GM23338 (cell line): ENCODE measurements at regions not wholly inside any gene's neighbourhood (a gene's known extent, or its start where the extent isn't known, plus 50 kb on each side); places are given as distances from the start of the nearest gene placed in this dataset.

ENCODE experiments used
- CREB1 ChIP-seq: fragments of 250-450 bp; sonication (Bioruptor Pico); IDR thresholded peaks from 2 replicates; pipeline ENCODE4 v1.5.0; 2020; ENCODE audit warnings: low read depth, mild to moderate bottlenecking, moderate library complexity
- TF ChIP-seq, protein P1 (sequence below), 2 experiments: fragments of 200-600 bp in 1 of 2; sonication (generic) in 1 of 2; conservative IDR thresholded peaks; 2 replicates each; pipeline versions ENCODE4 v1.5.1 to v1.6.1; 2016 to 2017; ENCODE audit warnings: antibody characterized with exemption in 2 of 2, low read depth in 2 of 2, mild to moderate bottlenecking in 2 of 2, moderate library complexity in 1 of 2

DNA sequence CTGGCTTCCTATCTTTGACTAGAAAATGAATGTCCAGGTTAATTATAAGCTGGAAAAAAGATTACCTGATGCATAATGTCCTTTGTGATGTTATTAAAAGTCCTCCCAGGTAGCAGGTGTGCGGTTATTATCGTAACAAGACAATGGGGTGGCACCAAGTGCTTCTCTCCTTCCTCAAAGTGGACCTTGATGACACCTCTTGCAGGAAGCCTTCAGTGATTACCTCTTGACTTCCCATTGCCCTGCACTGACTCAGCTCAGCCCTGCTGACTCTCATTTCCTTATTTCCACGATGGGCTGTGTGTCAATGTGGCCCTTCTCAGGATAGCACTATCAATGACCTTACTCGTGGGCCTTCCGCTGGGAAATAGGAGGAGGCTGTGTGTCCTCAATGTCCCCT lies 477.4 kb upstream of the CCL2 start:
- TF ChIP-seq, protein P1, sequence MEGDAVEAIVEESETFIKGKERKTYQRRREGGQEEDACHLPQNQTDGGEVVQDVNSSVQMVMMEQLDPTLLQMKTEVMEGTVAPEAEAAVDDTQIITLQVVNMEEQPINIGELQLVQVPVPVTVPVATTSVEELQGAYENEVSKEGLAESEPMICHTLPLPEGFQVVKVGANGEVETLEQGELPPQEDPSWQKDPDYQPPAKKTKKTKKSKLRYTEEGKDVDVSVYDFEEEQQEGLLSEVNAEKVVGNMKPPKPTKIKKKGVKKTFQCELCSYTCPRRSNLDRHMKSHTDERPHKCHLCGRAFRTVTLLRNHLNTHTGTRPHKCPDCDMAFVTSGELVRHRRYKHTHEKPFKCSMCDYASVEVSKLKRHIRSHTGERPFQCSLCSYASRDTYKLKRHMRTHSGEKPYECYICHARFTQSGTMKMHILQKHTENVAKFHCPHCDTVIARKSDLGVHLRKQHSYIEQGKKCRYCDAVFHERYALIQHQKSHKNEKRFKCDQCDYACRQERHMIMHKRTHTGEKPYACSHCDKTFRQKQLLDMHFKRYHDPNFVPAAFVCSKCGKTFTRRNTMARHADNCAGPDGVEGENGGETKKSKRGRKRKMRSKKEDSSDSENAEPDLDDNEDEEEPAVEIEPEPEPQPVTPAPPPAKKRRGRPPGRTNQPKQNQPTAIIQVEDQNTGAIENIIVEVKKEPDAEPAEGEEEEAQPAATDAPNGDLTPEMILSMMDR (conservative IDR thresholded peaks at IDR 0.05; ENCODE audit: low read depth in 2 of 2), result no peak
- TF ChIP-seq CREB1, result no peak
